CD4-positive, CD25-positive, alpha-beta regulatory T cell (primary cell): ENCODE measurements at regions not wholly inside any gene's neighbourhood (a gene's known extent, or its start where the extent isn't known, plus 50 kb on each side); places are given as distances from the start of the nearest gene placed in this dataset.

ENCODE experiments used
- ATAC-seq, 2 donors: fragments of 150-1000 bp; cut with Tn5 transposase; one replicate each; pipeline ENCODE4 v1.10.0; 2021; ENCODE audit warnings: low read depth in 2 of 2, moderate number of reproducible peaks in 2 of 2, moderate library complexity in 1 of 2
- DNase-seq, 3 donors: peaks; one replicate each; pipeline versions ENCODE4 v3.0.0 to v3.0.0-alpha.2; 2012 to 2022; ENCODE audit warnings: mixed read lengths in 1 of 3
- H3K27ac ChIP-seq: one replicate; pipeline ENCODE4 v1.7.0; 2013; ENCODE audit warnings: mild to moderate bottlenecking, low read length; ENCODE audit not compliant: insufficient read depth, poor library complexity, severe bottlenecking
- H3K27me3 ChIP-seq: one replicate; pipeline ENCODE4 v1.7.0; 2013; ENCODE audit warnings: low read length; ENCODE audit not compliant: control insufficient read depth, insufficient read depth
- H3K36me3 ChIP-seq: one replicate; pipeline ENCODE4 v1.7.0; 2013; ENCODE audit warnings: mild to moderate bottlenecking, low read length, moderate library complexity; ENCODE audit not compliant: control insufficient read depth, insufficient read depth
- H3K4me1 ChIP-seq: 2 replicates; pipeline ENCODE4 v1.7.0; 2013; ENCODE audit warnings: mild to moderate bottlenecking, low read length; ENCODE audit not compliant: insufficient read depth, control insufficient read depth, poor library complexity, severe bottlenecking
- H3K4me3 ChIP-seq: one replicate; pipeline ENCODE4 v1.7.0; 2013; ENCODE audit warnings: low read depth, mild to moderate bottlenecking, low read length, moderate library complexity
- H3K9me3 ChIP-seq, 2 experiments: 1 replicate in 1 of 2; 2 replicates in 1 of 2; pipeline ENCODE4 v1.7.0; 2013; ENCODE audit warnings: low read length in 2 of 2, mild to moderate bottlenecking in 1 of 2, moderate library complexity in 1 of 2; ENCODE audit not compliant: control insufficient read depth in 2 of 2
- H3K27ac Mint-ChIP-seq, 3 donors: one replicate each; pipeline ENCODE4 v1.8.0; 2020 to 2022; ENCODE audit warnings: mild to moderate bottlenecking in 3 of 3, mixed read lengths in 3 of 3, moderate library complexity in 2 of 3
- H3K27me3 Mint-ChIP-seq: one replicate; pipeline ENCODE4 v1.8.0; 2022; ENCODE audit warnings: mild to moderate bottlenecking, mixed read lengths
- H3K36me3 Mint-ChIP-seq: one replicate; pipeline ENCODE4 v1.8.0; 2020; ENCODE audit warnings: mixed read lengths
- H3K4me1 Mint-ChIP-seq, 4 donors: one replicate each; pipeline ENCODE4 v1.8.0; 2020 to 2022; ENCODE audit warnings: mixed read lengths in 4 of 4, mild to moderate bottlenecking in 1 of 4
- H3K4me3 Mint-ChIP-seq, 4 donors: one replicate each; pipeline ENCODE4 v1.8.0; 2020 to 2022; ENCODE audit warnings: mild to moderate bottlenecking in 4 of 4, mixed read lengths in 4 of 4, moderate library complexity in 3 of 4
- H3K9me3 Mint-ChIP-seq, 7 donors: one replicate each; pipeline ENCODE4 v1.8.0; 2020 to 2022; ENCODE audit warnings: mixed read lengths in 7 of 7, mild to moderate bottlenecking in 3 of 7, moderate library complexity in 2 of 7

- H3K36me3 ChIP-seq, result no peaks in the 10 kb centered on the region
- no peak for DNase-seq
- Mint-ChIP-seq H3K36me3 (no peaks in the 10 kb centered on the region), H3K27me3 (no peaks in the 10 kb centered on the region), H3K4me3 (no peak overlapping the region), H3K9me3 (peaks cover 0 to 3% (median 0%) of the 10 kb centered on the region in 7 donors), H3K4me1 (no peaks in the 10 kb centered on the region), H3K27ac (no peak overlapping the region)
- H3K9me3 ChIP-seq, result no peaks in the 10 kb centered on the region
- no peak for ATAC-seq
- H3K4me3 ChIP-seq, result no peak overlapping the region
- H3K27me3 ChIP-seq, result no peaks in the 10 kb centered on the region
- H3K27ac ChIP-seq, result no peak overlapping the region
- no peaks in the 10 kb centered on the region for H3K4me1 ChIP-seq
Observed at GRCh38 chr11:119880143-119880542, 151.1 kb upstream of the NECTIN1 start.

GRCh38 chr11:119878990-119879389 is 150.0 kb upstream of the NECTIN1 start:
- Histone ChIP-seq H3K9me3 (no peaks in the 10 kb centered on the region), H3K36me3 (no peaks in the 10 kb centered on the region), H3K4me3 (no peak overlapping the region), H3K27me3 (no peaks in the 10 kb centered on the region), H3K4me1 (no peaks in the 10 kb centered on the region), H3K27ac (no peak overlapping the region)
- Mint-ChIP-seq H3K9me3 (peaks cover 0 to 3% (median 0%) of the 10 kb centered on the region in 7 donors), H3K27me3 (no peaks in the 10 kb centered on the region), H3K27ac (no peak overlapping the region), H3K4me1 (no peaks in the 10 kb centered on the region), H3K36me3 (no peaks in the 10 kb centered on the region), H3K4me3 (no peak overlapping the region)
- no peak for ATAC-seq
- DNase-seq, result no peak

GRCh38 chr11:119876841-119877240 is 147.8 kb upstream of the NECTIN1 start:
- Mint-ChIP-seq H3K4me1 (no peaks in the 10 kb centered on the region), H3K36me3 (no peaks in the 10 kb centered on the region), H3K9me3 (peaks cover 0 to 2% (median 0%) of the 10 kb centered on the region in 7 donors), H3K27ac (no peak overlapping the region), H3K27me3 (no peaks in the 10 kb centered on the region), H3K4me3 (no peak overlapping the region)
- Histone ChIP-seq H3K27ac (no peak overlapping the region), H3K4me1 (no peaks in the 10 kb centered on the region), H3K36me3 (no peaks in the 10 kb centered on the region), H3K4me3 (no peak overlapping the region), H3K27me3 (no peaks in the 10 kb centered on the region), H3K9me3 (no peaks in the 10 kb centered on the region)
- DNase-seq (no peak), ATAC-seq (no peak)

GRCh38 chr11:119875841-119876600 is 147.0 kb upstream of the NECTIN1 start:
- H3K36me3 Mint-ChIP-seq, result no peaks in the 10 kb centered on the region

GRCh38 chr11:119874660-119875238 is 145.7 kb upstream of the NECTIN1 start:
- no peaks in the 10 kb centered on the region for H3K27me3 ChIP-seq
- H3K36me3 ChIP-seq, result no peaks in the 10 kb centered on the region
- peaks cover 0 to 2% (median 0%) of the 10 kb centered on the region in 7 donors for H3K9me3 Mint-ChIP-seq
- no peak overlapping the region for H3K4me3 ChIP-seq
- no peak overlapping the region for H3K27ac Mint-ChIP-seq
- no peak overlapping the region for H3K27ac ChIP-seq
- no peaks in the 10 kb centered on the region for H3K36me3 Mint-ChIP-seq
- ATAC-seq (no peak), DNase-seq (no peak)
- H3K27me3 Mint-ChIP-seq, result no peaks in the 10 kb centered on the region
- no peak overlapping the region for H3K4me3 Mint-ChIP-seq
- no peaks in the 10 kb centered on the region for H3K9me3 ChIP-seq
- no peaks in the 10 kb centered on the region for H3K4me1 ChIP-seq
- H3K4me1 Mint-ChIP-seq, result no peaks in the 10 kb centered on the region

More at GRCh38 chr11:119875841-119876600, 147.0 kb upstream of the NECTIN1 start:
- no peaks in the 10 kb centered on the region for H3K36me3 ChIP-seq
- H3K27me3 ChIP-seq, result no peaks in the 10 kb centered on the region
- Mint-ChIP-seq H3K9me3 (peaks cover 0 to 2% (median 0%) of the 10 kb centered on the region in 7 donors), H3K4me1 (no peaks in the 10 kb centered on the region), H3K27ac (no peak overlapping the region), H3K27me3 (no peaks in the 10 kb centered on the region), H3K4me3 (no peak overlapping the region)
- no peak overlapping the region for H3K4me3 ChIP-seq
- ATAC-seq (no peak), DNase-seq (no peak)
- H3K9me3 ChIP-seq, result no peaks in the 10 kb centered on the region
- no peak overlapping the region for H3K27ac ChIP-seq
- H3K4me1 ChIP-seq, result no peaks in the 10 kb centered on the region

- DNase-seq, result no peak
- no peaks in the 10 kb centered on the region for H3K36me3 Mint-ChIP-seq
- H3K27me3 Mint-ChIP-seq, result no peaks in the 10 kb centered on the region
- no peak overlapping the region for H3K27ac Mint-ChIP-seq
- H3K4me3 ChIP-seq, result no peak overlapping the region
- no peak overlapping the region for H3K4me3 Mint-ChIP-seq
- no peak overlapping the region for H3K27ac ChIP-seq
- H3K4me1 Mint-ChIP-seq, result no peaks in the 10 kb centered on the region
- no peaks in the 10 kb centered on the region for H3K27me3 ChIP-seq
- ATAC-seq, result no peak
- H3K36me3 ChIP-seq, result no peaks in the 10 kb centered on the region
- no peaks in the 10 kb centered on the region for H3K9me3 ChIP-seq
- peaks cover 0 to 2% (median 0%) of the 10 kb centered on the region in 7 donors for H3K9me3 Mint-ChIP-seq
- H3K4me1 ChIP-seq, result no peaks in the 10 kb centered on the region
Observed at GRCh38 chr11:119873761-119874421, 144.9 kb upstream of the NECTIN1 start.

- Histone ChIP-seq H3K27ac (no peak overlapping the region), H3K4me3 (no peak overlapping the region), H3K27me3 (no peaks in the 10 kb centered on the region), H3K36me3 (no peaks in the 10 kb centered on the region), H3K4me1 (no peaks in the 10 kb centered on the region), H3K9me3 (no peaks in the 10 kb centered on the region)
- no peak overlapping the region for H3K4me3 Mint-ChIP-seq
- no peak overlapping the region for H3K27ac Mint-ChIP-seq
- no peaks in the 10 kb centered on the region for H3K36me3 Mint-ChIP-seq
- H3K9me3 Mint-ChIP-seq, result peaks cover 0 to 2% (median 0%) of the 10 kb centered on the region in 7 donors
- no peaks in the 10 kb centered on the region for H3K27me3 Mint-ChIP-seq
- H3K4me1 Mint-ChIP-seq, result no peaks in the 10 kb centered on the region
- no peak for ATAC-seq
- no peak for DNase-seq
Observed at GRCh38 chr11:119872611-119873310, 143.8 kb upstream of the NECTIN1 start.
